Brain microvascular endothelial cell (primary cell): ENCODE measurements at regions not wholly inside any gene's neighbourhood (a gene's known extent, or its start where the extent isn't known, plus 50 kb on each side); places are given as distances from the start of the nearest gene placed in this dataset.

Experiments used
- DNase-seq: peaks from one replicate; pipeline ENCODE4 v3.0.0-alpha.2; 2020
- H3K27ac ChIP-seq: fragments of 250-450 bp; sonication (Bioruptor Pico); 2 replicates; pipeline ENCODE4 v1.5.1; 2020; ENCODE audit warnings: mild to moderate bottlenecking, moderate library complexity
- H3K27me3 ChIP-seq: fragments of 250-450 bp; sonication (Bioruptor Pico); replicated peaks from 2 replicates; pipeline ENCODE4 v1.5.1; 2020; ENCODE audit warnings: mild to moderate bottlenecking
- H3K36me3 ChIP-seq: fragments of 250-450 bp; sonication (Bioruptor Pico); replicated peaks from 2 replicates; pipeline ENCODE4 v1.5.1; 2020; ENCODE audit warnings: mild to moderate bottlenecking
- H3K4me3 ChIP-seq: 2 replicates; pipeline ENCODE4 v1.5.1; 2011; ENCODE audit warnings: low read depth, mild to moderate bottlenecking, control low read depth, low read length, moderate library complexity
- in situ Hi-C: cut with HindIII; loops from 2 replicates; pipeline ENCODE4 v1.10.0; 2017; ENCODE audit warnings: low sequenced_read_pairs, low pct_ligation_motif_present
- TF ChIP-seq, protein P1 (sequence below): IDR thresholded peaks from 2 replicates; pipeline ENCODE4 v1.5.1; 2011; ENCODE audit warnings: low read depth, mild to moderate bottlenecking, moderate library complexity, low read length, control low read depth, inconsistent platforms; ENCODE audit errors: missing control alignments

DNA sequence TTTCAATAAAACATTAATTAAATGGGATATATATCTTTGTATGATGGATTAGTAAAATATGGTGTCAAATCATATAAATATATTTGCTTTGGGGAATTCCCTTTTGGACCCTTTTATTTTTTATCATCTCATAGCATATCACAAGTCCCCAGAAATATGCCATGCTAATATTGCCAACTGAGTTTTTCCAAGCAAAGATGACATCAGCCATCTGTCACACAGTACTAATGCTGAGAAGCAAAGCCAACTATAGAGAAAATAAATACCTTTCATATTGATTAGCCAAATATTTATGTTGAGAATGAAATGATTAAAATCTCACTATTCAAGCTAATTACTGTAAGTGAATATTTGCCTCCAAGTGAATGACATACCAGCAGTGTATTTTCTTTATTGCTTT, 575.3 kb downstream of the ETV1 start:
- in situ Hi-C loops: no loop called here
- DNase-seq: no peak
- Histone ChIP-seq H3K36me3 (no peaks in the 10 kb centered on the region), H3K27me3 (no peaks in the 10 kb centered on the region), H3K27ac (no peak overlapping the region), H3K4me3 (no peak overlapping the region)
- TF ChIP-seq, protein P1, sequence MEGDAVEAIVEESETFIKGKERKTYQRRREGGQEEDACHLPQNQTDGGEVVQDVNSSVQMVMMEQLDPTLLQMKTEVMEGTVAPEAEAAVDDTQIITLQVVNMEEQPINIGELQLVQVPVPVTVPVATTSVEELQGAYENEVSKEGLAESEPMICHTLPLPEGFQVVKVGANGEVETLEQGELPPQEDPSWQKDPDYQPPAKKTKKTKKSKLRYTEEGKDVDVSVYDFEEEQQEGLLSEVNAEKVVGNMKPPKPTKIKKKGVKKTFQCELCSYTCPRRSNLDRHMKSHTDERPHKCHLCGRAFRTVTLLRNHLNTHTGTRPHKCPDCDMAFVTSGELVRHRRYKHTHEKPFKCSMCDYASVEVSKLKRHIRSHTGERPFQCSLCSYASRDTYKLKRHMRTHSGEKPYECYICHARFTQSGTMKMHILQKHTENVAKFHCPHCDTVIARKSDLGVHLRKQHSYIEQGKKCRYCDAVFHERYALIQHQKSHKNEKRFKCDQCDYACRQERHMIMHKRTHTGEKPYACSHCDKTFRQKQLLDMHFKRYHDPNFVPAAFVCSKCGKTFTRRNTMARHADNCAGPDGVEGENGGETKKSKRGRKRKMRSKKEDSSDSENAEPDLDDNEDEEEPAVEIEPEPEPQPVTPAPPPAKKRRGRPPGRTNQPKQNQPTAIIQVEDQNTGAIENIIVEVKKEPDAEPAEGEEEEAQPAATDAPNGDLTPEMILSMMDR: no peak

- Histone ChIP-seq H3K4me3 (no peak overlapping the region), H3K27me3 (no peaks in the 10 kb centered on the region), H3K27ac (no peak overlapping the region), H3K36me3 (no peaks in the 10 kb centered on the region)
- DNase-seq: peak; percentile 16
- TF ChIP-seq, protein P1: no peak
- in situ Hi-C loops: no loop called here
Measured at GRCh38 chr7:13414661-13415107, 574.8 kb downstream of the ETV1 start.

DNA sequence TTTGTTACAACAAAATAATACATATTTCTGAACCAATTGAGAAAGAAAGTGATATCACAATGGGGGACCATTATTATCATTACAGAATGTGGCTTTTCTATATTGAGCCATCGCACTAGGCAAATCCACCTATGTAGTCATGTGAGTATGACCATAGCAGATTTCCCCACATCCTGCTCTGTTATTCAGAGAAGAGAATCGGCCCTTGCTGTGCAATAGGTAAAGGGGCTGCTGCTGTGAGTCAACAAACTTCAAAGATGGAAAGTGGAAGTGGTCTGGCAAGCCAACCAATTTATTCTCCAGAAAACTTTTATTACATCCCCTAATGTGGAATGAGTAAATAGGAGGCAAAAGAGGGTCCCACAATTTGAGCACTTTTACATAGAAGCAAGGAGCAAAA, 573.4 kb downstream of the ETV1 start:
- no peak for DNase-seq
- Histone ChIP-seq H3K4me3 (no peak overlapping the region), H3K36me3 (no peaks in the 10 kb centered on the region), H3K27me3 (no peaks in the 10 kb centered on the region), H3K27ac (no peak overlapping the region)
- in situ Hi-C loops: no loop called here
- TF ChIP-seq, protein P1: no peak

DNA sequence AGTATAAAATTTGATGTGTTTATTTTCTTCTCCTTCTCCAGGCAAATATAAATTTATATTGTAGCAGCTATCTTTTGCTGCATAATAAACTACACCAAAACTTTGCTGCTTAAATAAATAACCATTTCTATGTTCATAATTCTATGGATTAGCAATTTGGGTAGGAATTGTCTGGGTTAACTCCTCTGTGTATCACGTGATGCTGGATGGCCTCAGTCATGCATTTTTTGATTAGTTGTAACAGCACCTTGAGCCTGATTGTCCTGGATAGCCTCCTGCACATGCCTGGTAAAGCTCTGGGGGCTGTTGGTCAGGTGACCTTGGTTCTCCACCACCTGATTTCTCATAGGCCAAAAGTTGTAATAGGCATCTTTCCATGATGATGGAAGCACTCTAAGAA, 572.9 kb downstream of the ETV1 start:
- TF ChIP-seq, protein P1: no peak
- no peaks in the 10 kb centered on the region for H3K27me3 ChIP-seq
- H3K27ac ChIP-seq: no peak overlapping the region
- DNase-seq: no peak
- in situ Hi-C loops: no loop called here
- H3K36me3 ChIP-seq: no peaks in the 10 kb centered on the region
- H3K4me3 ChIP-seq: no peak overlapping the region

DNA sequence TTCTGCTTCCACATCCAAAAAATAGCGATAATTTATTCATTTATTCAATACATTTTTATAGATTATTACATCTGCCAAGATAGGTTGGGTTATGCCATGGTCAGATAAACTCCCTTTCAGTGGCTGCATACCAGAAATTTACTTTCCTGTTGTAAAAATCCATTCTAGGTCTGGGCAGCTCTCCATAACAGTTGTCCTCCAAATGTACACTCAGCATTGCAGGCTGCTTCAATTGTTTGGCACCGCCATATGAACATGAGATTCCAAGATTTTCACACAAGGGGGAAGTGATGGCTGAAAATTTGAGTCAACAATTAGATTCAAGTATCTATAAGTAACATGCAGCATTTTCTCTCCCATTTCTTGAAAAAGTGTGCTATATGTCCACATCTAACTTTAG, 568.7 kb downstream of the ETV1 start:
- H3K4me3 ChIP-seq: no peak overlapping the region
- in situ Hi-C loops: no loop called here

GRCh38 chr7:13421776-13422175, 567.7 kb downstream of the ETV1 start:
- TF ChIP-seq, protein P1: no peak
- no peaks in the 10 kb centered on the region for H3K36me3 ChIP-seq
- no peaks in the 10 kb centered on the region for H3K27me3 ChIP-seq
- no peak for DNase-seq
- in situ Hi-C loops: no loop called here
- no peak overlapping the region for H3K4me3 ChIP-seq
- no peak overlapping the region for H3K27ac ChIP-seq

More for the DNA sequence above, 568.7 kb downstream of the ETV1 start:
- Histone ChIP-seq H3K36me3 (no peaks in the 10 kb centered on the region), H3K27ac (no peak overlapping the region), H3K27me3 (no peaks in the 10 kb centered on the region)
- TF ChIP-seq, protein P1: no peak
- DNase-seq: no peak
